DOHH2 (cell line): ENCODE measurements at regions not wholly inside any gene's neighbourhood (a gene's known extent, or its start where the extent isn't known, plus 50 kb on each side); places are given as distances from the start of the nearest gene placed in this dataset.

Source experiments
- CTCF ChIP-seq: fragments of 200-600 bp; sonication (generic); IDR thresholded peaks from one replicate; pipeline ENCODE4 v1.5.1; 2014; ENCODE audit warnings: antibody characterized with exemption, mild to moderate bottlenecking, low read depth, low read length; ENCODE audit not compliant: poor library complexity, severe bottlenecking
- EZH2phosphoT487 ChIP-seq: fragments of 200-600 bp; sonication (generic); IDR thresholded peaks from 2 replicates; pipeline ENCODE4 v1.6.1; 2017; ENCODE audit warnings: borderline replicate concordance, mild to moderate bottlenecking, antibody characterized with exemption, low read length, moderate library complexity, mixed read lengths

- TF ChIP-seq CTCF (no peak), EZH2phosphoT487 (no peak)
Observed at GRCh38 chr6:156534594-156534993, 242.6 kb upstream of the ARID1B start.
